SHP77 treated with DMSO at 0.1 percent for 48 hours (cell line): ENCODE measurements at regions not wholly inside any gene's neighbourhood (a gene's known extent, or its start where the extent isn't known, plus 50 kb on each side); places are given as distances from the start of the nearest gene placed in this dataset.

Experiments used
- DNase-seq: peaks from one replicate; lab custom pipeline; 2025; lab: John Stamatoyannopoulos, UW

DNA sequence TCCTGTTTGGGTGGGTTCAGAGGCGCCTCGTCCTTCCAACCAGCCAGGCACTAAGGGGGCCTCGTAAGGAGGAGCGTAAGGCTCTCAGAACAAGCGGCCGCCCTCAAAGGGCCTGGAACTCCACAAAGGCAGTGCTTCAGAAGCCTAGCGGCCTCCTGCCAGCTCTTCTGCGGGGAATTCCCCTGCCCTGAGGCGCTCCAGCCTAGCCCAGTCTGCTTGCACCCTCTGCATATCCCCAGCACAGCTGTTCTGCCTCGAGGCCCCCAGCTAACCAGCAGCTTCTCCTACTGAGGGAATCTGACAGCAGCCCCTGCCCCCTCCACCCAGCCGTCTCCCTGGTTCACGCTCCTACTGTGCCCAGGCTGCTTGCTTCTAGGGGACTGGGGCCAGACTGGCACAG, 265.9 kb downstream of the TFCP2L1 start:
- no peak for DNase-seq

DNA sequence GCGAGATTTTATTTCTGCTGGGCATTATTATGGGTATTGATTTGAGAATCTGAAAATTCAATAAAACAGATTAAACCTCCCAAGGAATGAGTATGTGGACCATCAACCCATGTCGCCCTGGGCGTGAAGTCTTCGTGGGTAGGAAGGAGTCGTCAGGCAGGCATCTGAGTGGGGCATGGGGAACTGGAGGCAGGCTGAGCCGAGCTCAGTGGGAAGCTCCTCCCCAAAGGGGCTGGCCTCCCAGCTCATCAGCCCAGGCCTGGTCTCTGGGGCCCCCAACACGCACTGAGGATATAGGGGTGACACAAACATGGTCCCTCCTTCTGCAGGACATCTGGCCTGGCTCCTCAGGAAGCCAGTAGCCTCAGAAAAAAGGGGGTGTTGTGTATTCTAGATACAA, 265.2 kb downstream of the TFCP2L1 start:
- DNase-seq = no peak

- DNase-seq = no peak
These were observed 263.3 kb downstream of the TFCP2L1 start for GRCh38 chr2:121021685-121022084.

DNA sequence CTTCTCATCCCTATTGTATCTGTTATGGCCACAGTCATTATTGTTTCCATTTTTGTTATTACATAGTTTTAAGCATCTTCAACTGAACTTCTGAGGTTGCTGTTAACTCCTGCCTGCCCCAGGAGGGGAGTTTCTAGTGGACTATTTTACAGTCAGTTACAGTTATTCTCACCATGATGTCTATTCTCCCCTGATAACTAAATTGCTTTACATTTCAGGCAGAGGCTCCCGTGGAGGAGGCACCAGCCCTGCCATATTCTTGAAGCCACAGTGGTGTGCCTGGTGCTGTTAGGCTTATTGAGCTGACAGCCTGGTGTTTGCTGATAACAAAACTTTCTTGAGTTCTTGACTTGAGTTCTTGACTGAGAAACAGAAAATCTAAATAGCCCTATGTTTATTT, 256.4 kb downstream of the TFCP2L1 start:
- DNase-seq = no peak

DNA sequence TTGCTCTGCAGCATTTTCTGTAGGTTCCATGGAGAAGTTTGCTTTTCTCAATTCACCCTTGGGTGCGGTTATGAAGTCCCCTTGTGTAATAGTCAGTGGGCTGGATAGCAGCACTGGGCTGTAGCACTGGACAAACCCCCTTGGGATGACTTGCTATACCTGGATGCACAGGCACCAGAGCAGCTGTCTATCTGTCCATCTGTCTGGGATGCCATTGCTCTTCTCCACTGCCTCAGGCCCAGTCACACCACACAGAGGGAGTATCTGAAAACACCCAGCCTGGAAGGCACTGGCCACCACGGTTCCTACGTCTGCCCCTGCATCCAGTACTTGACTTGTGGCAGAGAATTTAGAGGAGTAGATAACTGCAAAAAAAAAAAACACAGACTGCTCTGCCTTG, 254.5 kb downstream of the TFCP2L1 start:
- no peak for DNase-seq

GRCh38 chr2:121031568-121032340, 253.2 kb downstream of the TFCP2L1 start:
- no peak for DNase-seq

- DNase-seq = no peak
These were observed 251.5 kb downstream of the TFCP2L1 start for GRCh38 chr2:121033461-121033996.

GRCh38 chr2:121034551-121034950, 250.5 kb downstream of the TFCP2L1 start:
- DNase-seq = no peak

DNA sequence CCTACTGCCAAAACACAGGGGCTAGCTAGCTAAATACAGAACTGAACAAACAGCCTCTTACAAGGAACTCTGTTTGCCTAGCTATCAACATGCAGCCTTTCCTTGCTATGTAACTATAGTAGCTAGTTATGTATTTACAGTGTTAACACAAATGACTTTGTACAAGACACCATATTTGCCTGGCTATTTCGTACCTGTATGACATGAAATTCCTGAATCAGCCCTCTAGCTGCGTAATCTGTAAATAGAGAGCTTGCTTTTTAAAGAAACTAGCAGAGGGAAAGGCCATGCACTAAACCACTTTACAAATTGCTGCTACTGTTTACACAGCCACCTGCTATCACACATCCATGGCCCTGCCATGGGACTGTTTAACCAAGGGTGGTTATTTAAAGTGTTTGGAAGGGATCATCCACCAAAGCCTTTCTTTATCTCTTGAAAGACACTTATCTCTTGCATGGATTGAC, 248.7 kb downstream of the TFCP2L1 start:
- peak; percentile 95 for DNase-seq

- DNase-seq = no peak
These were observed 247.5 kb downstream of the TFCP2L1 start for GRCh38 chr2:121037480-121037879.

DNA sequence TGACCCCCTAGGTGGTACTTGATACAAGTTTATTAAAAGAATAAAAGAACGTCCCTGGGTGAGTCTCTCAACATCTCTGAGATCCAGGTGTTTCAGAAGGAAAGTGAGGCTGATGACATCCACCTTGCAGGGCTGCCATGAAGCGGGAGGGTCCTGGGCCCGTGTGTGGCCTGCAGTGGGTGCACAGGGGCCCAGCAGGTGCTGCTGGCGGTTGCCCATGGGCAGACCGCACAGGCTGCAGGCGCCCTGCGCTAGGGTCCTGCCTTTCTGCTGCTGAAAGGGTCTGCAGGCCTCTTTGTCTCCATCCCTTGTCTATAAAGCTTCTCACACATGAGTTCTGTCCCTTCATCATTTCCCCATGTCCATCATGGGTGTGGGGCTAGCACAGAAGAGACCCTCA, 247.0 kb downstream of the TFCP2L1 start:
- no peak for DNase-seq

DNA sequence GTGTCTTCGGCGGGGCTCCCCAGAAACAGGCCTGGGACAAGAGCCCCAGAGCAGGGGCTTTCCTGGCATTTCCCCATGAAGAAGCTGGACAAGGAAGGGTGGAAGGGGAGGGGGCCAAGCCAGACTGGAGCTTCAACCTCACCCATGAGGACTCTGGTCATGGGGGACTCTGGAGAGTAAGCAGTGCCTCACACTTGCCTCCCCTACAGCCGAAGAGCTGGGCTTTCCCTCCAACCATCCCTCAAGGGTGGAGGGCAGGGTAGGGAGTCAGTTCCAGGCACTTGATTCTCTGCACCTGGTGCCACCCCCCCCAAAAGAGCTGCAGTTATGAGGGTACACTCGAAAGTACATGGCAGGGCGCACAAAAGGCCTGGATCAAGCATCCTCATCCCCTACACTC, 246.6 kb downstream of the TFCP2L1 start:
- no peak for DNase-seq

GRCh38 chr2:121038891-121039616, 245.9 kb downstream of the TFCP2L1 start:
- peak; percentile 39 for DNase-seq

DNA sequence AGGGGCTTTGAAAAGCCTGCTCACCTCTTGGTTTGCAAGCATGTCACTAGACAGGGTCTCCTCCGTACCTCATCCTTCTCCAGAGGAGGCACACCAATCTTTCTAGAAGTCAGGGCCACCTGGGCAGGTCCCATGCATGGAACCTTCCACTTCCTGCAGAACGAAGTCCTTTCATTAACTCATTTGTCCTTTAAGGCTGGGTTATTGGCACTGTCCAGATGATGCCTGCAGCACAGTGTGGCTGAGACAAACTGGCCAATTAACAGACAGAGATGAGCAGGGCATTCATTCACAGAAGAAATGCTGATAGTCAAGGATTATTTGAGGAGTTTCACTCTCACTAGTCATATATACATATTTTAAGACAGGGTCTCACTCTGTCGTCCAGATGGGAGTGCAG, 245.3 kb downstream of the TFCP2L1 start:
- DNase-seq = no peak

DNA sequence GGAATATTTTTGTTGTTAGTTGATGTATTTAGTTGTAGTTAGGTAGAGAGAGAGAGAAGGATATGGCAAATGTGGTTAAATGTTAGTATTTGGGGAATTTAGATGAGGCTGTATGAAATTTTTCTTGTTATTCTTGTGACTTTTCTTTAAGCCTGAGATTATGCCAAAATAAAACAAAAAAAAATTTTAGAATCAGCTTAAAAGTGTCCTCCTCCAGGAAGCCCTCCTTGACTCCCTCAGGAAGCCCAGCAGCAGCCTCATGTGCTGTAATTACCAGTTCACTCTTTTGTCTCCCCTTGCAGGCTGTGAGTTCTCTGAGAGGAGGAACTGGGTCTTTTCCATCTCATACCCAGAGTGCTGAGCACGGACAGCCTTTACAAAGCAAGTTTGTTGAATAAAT, 243.5 kb downstream of the TFCP2L1 start:
- DNase-seq = no peak

DNA sequence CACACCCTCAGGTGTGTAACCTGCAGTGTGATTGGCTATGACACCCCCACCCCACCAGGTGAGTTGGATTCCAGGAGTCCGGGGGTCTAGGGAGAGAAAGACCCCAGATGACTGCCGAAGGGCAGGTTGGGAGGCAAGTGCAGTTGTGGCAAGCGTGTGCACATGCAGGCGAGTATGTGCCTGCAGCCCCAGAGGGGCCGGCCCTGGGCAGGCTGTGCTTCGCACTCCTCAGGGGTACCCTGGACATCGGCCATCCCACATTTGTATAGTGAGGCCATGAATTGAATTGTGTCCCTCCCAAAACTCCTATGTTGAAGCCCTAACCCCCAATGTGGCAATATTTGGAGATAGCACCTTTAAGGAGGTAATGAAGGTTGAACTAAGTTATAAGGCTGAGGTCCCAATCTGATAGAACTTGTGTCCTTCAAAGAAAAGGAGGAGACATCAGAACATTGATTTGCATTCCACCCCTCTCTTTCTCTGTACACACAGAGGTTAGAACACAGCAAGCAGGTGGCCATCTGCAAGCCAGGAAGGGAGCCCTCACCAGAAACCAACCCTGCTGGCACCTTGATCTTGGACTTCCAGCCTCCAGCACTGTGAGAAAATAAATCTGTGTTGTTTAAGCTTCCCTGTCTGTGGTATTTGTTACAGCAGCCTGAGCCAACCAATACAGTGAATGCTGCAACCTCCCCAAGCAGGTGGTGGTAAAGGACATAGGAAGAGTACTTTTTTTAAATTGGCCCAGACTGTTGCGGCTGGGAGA, 241.8 kb downstream of the TFCP2L1 start:
- no peak for DNase-seq

DNA sequence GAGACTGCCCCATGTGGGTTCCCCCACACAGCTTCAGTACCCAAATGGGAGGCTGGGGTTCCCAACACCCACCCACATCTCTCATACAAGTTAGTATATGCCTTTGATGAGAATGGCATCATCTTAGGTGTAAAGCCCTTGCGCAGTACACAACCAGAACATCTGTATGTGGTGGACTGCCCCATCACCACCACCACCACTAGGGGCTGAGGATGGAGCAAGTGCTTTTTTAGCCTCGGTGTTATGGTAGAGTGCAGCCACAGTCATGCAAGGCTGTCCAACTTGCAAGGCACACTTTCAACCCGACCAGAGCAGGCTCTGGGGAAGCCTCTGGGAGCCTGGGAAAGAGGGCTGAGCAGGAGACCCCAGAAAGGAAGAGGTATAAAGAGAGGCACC, 241.2 kb downstream of the TFCP2L1 start:
- no peak for DNase-seq

- no peak for DNase-seq
These were observed 240.6 kb downstream of the TFCP2L1 start for GRCh38 chr2:121044412-121044811.

GRCh38 chr2:121045245-121045644, 239.8 kb downstream of the TFCP2L1 start:
- DNase-seq = no peak

DNA sequence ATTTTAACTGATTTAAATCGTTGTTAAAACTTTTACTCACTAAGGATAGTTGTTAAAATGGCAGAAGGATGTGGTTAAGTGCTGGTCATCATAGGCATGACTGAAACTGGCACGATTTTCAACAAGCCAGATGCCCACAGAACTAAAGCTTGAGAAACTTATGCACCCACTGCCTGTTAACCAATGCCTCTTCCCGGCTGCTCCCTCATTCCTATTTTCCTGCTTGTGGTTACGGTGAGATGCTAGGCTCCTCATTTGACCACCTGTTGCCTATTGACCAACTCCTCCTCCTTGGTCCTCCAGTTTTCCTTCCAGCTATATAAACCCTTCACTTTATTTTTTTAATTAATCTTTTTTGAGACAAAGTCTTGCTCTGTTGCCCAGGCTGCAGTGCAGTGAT, 238.7 kb downstream of the TFCP2L1 start:
- no peak for DNase-seq

- DNase-seq = no peak
These were observed 237.6 kb downstream of the TFCP2L1 start for GRCh38 chr2:121047383-121047782.

GRCh38 chr2:121049131-121049530, 235.9 kb downstream of the TFCP2L1 start:
- no peak for DNase-seq
